HFFc6 (cell line): ENCODE measurements at regions not wholly inside any gene's neighbourhood (a gene's known extent, or its start where the extent isn't known, plus 50 kb on each side); places are given as distances from the start of the nearest gene placed in this dataset.

ENCODE experiments used
- DNase-seq: peaks from one replicate; pipeline ENCODE4 v3.0.0-alpha.2; 2018
- H3K27ac Mint-ChIP-seq: 2 replicates; pipeline ENCODE4 v1.8.0; 2020; ENCODE audit warnings: mild to moderate bottlenecking, mixed read lengths
- H3K27me3 Mint-ChIP-seq: 2 replicates; pipeline ENCODE4 v1.8.0; 2021; ENCODE audit warnings: mild to moderate bottlenecking, moderate library complexity, mixed read lengths; ENCODE audit not compliant: insufficient read depth
- H3K36me3 Mint-ChIP-seq: 2 replicates; pipeline ENCODE4 v1.8.0; 2021; ENCODE audit warnings: low read depth, mixed read lengths
- H3K4me1 Mint-ChIP-seq: 2 replicates; pipeline ENCODE4 v1.8.0; 2020; ENCODE audit warnings: low read depth, mixed read lengths
- H3K4me3 Mint-ChIP-seq: 2 replicates; pipeline ENCODE4 v1.8.0; 2020; ENCODE audit warnings: mild to moderate bottlenecking, moderate library complexity, mixed read lengths
- H3K9me3 Mint-ChIP-seq: 2 replicates; pipeline ENCODE4 v1.8.0; 2020; ENCODE audit warnings: mild to moderate bottlenecking, mixed read lengths
- TF ChIP-seq, protein P1 (sequence below): fragments of 200-600 bp; sonication (generic); IDR thresholded peaks from 2 replicates; pipeline ENCODE4 v1.5.0; 2021; ENCODE audit warnings: antibody characterized with exemption, mild to moderate bottlenecking

- no peak overlapping the region for H3K27ac Mint-ChIP-seq
- H3K27me3 Mint-ChIP-seq: no peaks in the 10 kb centered on the region; the same call in 1 of the 2 replicates
- H3K4me1 Mint-ChIP-seq: no peaks in the 10 kb centered on the region
- TF ChIP-seq, protein P1, sequence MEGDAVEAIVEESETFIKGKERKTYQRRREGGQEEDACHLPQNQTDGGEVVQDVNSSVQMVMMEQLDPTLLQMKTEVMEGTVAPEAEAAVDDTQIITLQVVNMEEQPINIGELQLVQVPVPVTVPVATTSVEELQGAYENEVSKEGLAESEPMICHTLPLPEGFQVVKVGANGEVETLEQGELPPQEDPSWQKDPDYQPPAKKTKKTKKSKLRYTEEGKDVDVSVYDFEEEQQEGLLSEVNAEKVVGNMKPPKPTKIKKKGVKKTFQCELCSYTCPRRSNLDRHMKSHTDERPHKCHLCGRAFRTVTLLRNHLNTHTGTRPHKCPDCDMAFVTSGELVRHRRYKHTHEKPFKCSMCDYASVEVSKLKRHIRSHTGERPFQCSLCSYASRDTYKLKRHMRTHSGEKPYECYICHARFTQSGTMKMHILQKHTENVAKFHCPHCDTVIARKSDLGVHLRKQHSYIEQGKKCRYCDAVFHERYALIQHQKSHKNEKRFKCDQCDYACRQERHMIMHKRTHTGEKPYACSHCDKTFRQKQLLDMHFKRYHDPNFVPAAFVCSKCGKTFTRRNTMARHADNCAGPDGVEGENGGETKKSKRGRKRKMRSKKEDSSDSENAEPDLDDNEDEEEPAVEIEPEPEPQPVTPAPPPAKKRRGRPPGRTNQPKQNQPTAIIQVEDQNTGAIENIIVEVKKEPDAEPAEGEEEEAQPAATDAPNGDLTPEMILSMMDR: no peak
- DNase-seq: no peak
- no peak overlapping the region for H3K4me3 Mint-ChIP-seq
- H3K36me3 Mint-ChIP-seq: peaks cover 5% of the 10 kb centered on the region; the same call in 1 of the 2 replicates
- peaks cover 59% of the 10 kb centered on the region for H3K9me3 Mint-ChIP-seq
Measured at GRCh38 chr21:31455506-31455905, 111.4 kb upstream of the TIAM1 start.

GRCh38 chr21:31450980-31451379 is 106.9 kb upstream of the TIAM1 start:
- TF ChIP-seq, protein P1: no peak
- DNase-seq: no peak
- H3K27me3 Mint-ChIP-seq: peaks cover 1% of the 10 kb centered on the region
- peaks cover 54% of the 10 kb centered on the region for H3K9me3 Mint-ChIP-seq
- H3K27ac Mint-ChIP-seq: no peak overlapping the region
- H3K4me3 Mint-ChIP-seq: no peak overlapping the region
- H3K36me3 Mint-ChIP-seq: peaks cover 5% of the 10 kb centered on the region; the same call in 1 of the 2 replicates
- no peaks in the 10 kb centered on the region for H3K4me1 Mint-ChIP-seq

- Mint-ChIP-seq H3K27me3 (peaks cover 1% of the 10 kb centered on the region), H3K4me3 (no peak overlapping the region), H3K36me3 (0 out of 2 replicates have a peak, but pooled peaks cover 5% of the 10 kb centered on the region), H3K9me3 (peaks cover 54% of the 10 kb centered on the region), H3K27ac (no peak overlapping the region), H3K4me1 (no peaks in the 10 kb centered on the region)
- TF ChIP-seq, protein P1: no peak
- no peak for DNase-seq
Measured at GRCh38 chr21:31449921-31450535, 106.0 kb upstream of the TIAM1 start.

GRCh38 chr21:31448496-31448895 is 104.4 kb upstream of the TIAM1 start:
- Mint-ChIP-seq H3K27me3 (peaks cover 3% of the 10 kb centered on the region), H3K9me3 (peaks cover 50% of the 10 kb centered on the region), H3K4me1 (no peaks in the 10 kb centered on the region), H3K4me3 (no peak overlapping the region), H3K36me3 (no peaks in the 10 kb centered on the region), H3K27ac (no peak overlapping the region)
- no peak for DNase-seq
- TF ChIP-seq, protein P1: no peak

GRCh38 chr21:31447505-31447904 is 103.4 kb upstream of the TIAM1 start:
- no peaks in the 10 kb centered on the region for H3K4me1 Mint-ChIP-seq
- H3K27ac Mint-ChIP-seq: no peak overlapping the region
- TF ChIP-seq, protein P1: no peak
- no peak for DNase-seq
- H3K4me3 Mint-ChIP-seq: no peak overlapping the region
- no peaks in the 10 kb centered on the region for H3K36me3 Mint-ChIP-seq
- H3K27me3 Mint-ChIP-seq: peaks cover 3% of the 10 kb centered on the region
- H3K9me3 Mint-ChIP-seq: peaks cover 55% of the 10 kb centered on the region
